GM12878 (cell line): ENCODE measurements at regions not wholly inside any gene's neighbourhood (a gene's known extent, or its start where the extent isn't known, plus 50 kb on each side); places are given as distances from the start of the nearest gene placed in this dataset.

ENCODE experiments used
- ATAC-seq: fragments of 200-7000 bp; cut with Tn5 transposase; 3 replicates; pipeline ENCODE4 v1.9.1; 2020; ENCODE audit warnings: mild to moderate bottlenecking, moderate library complexity
- BruUV-seq: library from RNA; stranded (reverse); fragments of 400-500 nt; replicated peaks from 2 replicates; lab custom pipeline; 2021; lab: Mats Ljungman, UMichigan
- CTCF ChIA-PET: fragments of 300-600 bp; sonication (Branson Sonifier 250); formaldehyde crosslinking; extraction: SDS; loops from one replicate; lab custom pipeline; 2021; ENCODE audit warnings: inconsistent platforms; lab: Yijun Ruan, JAX
- POLR2A ChIA-PET: fragments of 350-600 bp; formaldehyde crosslinking; extraction: SDS; loops from one replicate; lab custom pipeline; 2021; ENCODE audit warnings: inconsistent platforms; lab: Charles Lee
- RAD21 ChIA-PET: fragments of 300-600 bp; sonication (Branson Sonifier 250); formaldehyde crosslinking; loops from one replicate; lab custom pipeline; 2023; ENCODE audit warnings: antibody characterized with exemption; ENCODE audit not compliant: unreplicated experiment; lab: Charles Lee
- SMC1A ChIA-PET: fragments of 300-600 bp; sonication (Branson Sonifier 250); formaldehyde crosslinking; loops from one replicate; lab custom pipeline; 2023; ENCODE audit not compliant: unreplicated experiment, uncharacterized antibody; lab: Charles Lee
- DNase-seq: peaks from one replicate; pipeline ENCODE4 v3.0.0-alpha.2; 2011; ENCODE audit warnings: low read depth, low spot score
- FAIRE-seq: peaks from 3 replicates; lab custom pipeline; 2011; peaks lifted over from hg19 to GRCh38; lab: Jason Lieb, UNC
- H2AFZ ChIP-seq: 2 replicates; pipeline ENCODE4 v1.6.0; 2011; ENCODE audit warnings: low read depth, low read length, control low read depth; ENCODE audit not compliant: control insufficient read depth
- H3K27ac ChIP-seq: 2 replicates; pipeline ENCODE4 v1.5.1; 2011; ENCODE audit warnings: control low read depth; ENCODE audit not compliant: control insufficient read depth, insufficient read depth
- H3K27me3 ChIP-seq, 2 experiments: replicated peaks in 1 of 2; 2 replicates each; pipeline versions ENCODE4 v1.6.0 to v1.6.1; 2011; ENCODE audit warnings: low read length in 1 of 2; ENCODE audit not compliant: control insufficient read depth in 2 of 2, insufficient read depth in 2 of 2
- H3K36me3 ChIP-seq, 2 experiments: 2 replicates each; pipeline ENCODE4 v1.5.1; 2011; ENCODE audit warnings: low read length in 1 of 2; ENCODE audit not compliant: control insufficient read depth in 2 of 2, insufficient read depth in 2 of 2
- H3K4me1 ChIP-seq: 2 replicates; pipeline ENCODE4 v1.6.1; 2011; ENCODE audit warnings: mild to moderate bottlenecking, low read length, moderate library complexity, mixed read lengths; ENCODE audit not compliant: control insufficient read depth, insufficient read depth
- H3K4me2 ChIP-seq: 2 replicates; pipeline ENCODE4 v1.6.0; 2011; ENCODE audit warnings: control low read depth; ENCODE audit not compliant: control insufficient read depth, insufficient read depth
- H3K4me3 ChIP-seq: fragments of 200-600 bp; sonication (generic); 2 replicates; pipeline ENCODE4 v1.5.1; 2016
- H3K79me2 ChIP-seq: 2 replicates; pipeline ENCODE4 v1.6.0; 2011; ENCODE audit warnings: low read length; ENCODE audit not compliant: control insufficient read depth, insufficient read depth
- H3K9ac ChIP-seq: 2 replicates; pipeline ENCODE4 v1.8.0; 2011; ENCODE audit warnings: low read length, control low read depth, mixed read lengths; ENCODE audit not compliant: control insufficient read depth, insufficient read depth
- H3K9me3 ChIP-seq: replicated peaks from 3 replicates; pipeline ENCODE4 v1.5.1; 2011; ENCODE audit warnings: mild to moderate bottlenecking, low read length; ENCODE audit not compliant: control insufficient read depth, insufficient read depth
- H4K20me1 ChIP-seq: 2 replicates; pipeline ENCODE4 v1.6.0; 2011; ENCODE audit not compliant: control insufficient read depth, insufficient read depth
- ATF3 ChIP-seq: IDR thresholded peaks from 2 replicates; pipeline ENCODE4 v1.6.1; 2011; ENCODE audit warnings: low read depth, mild to moderate bottlenecking, low read length, moderate library complexity, borderline replicate concordance; ENCODE audit errors: extremely low read depth
- E2F8 ChIP-seq: fragments of 450-650 bp; IDR thresholded peaks from 2 replicates; pipeline ENCODE4 v1.6.1; 2018; ENCODE audit warnings: mild to moderate bottlenecking, low read depth, moderate library complexity; ENCODE audit not compliant: partially characterized antibody
- EGR1 ChIP-seq, 2 experiments: IDR thresholded peaks; 1 replicate in 1 of 2; 2 replicates in 1 of 2; pipeline ENCODE4 v1.6.1; 2011 to 2012; ENCODE audit warnings: low read depth in 2 of 2, low read length in 2 of 2, borderline replicate concordance in 1 of 2, mild to moderate bottlenecking in 1 of 2, moderate library complexity in 1 of 2
- FOXK2 ChIP-seq: fragments of 450-650 bp; IDR thresholded peaks from 2 replicates; pipeline ENCODE4 v1.6.1; 2017; ENCODE audit warnings: mild to moderate bottlenecking, moderate library complexity
- GABPA ChIP-seq: IDR thresholded peaks from 2 replicates; pipeline ENCODE4 v1.6.1; 2014; ENCODE audit warnings: antibody characterized with exemption, low read depth, mild to moderate bottlenecking, inconsistent platforms
- HSF1 ChIP-seq: fragments of 150-350 bp; IDR thresholded peaks from 2 replicates; pipeline ENCODE4 v1.6.1; 2014; ENCODE audit warnings: mild to moderate bottlenecking, low read depth, low read length
- IKZF1 ChIP-seq: fragments of 450-650 bp; conservative IDR thresholded peaks from 2 replicates; pipeline ENCODE4 v1.6.1; 2017; ENCODE audit warnings: antibody characterized with exemption, mild to moderate bottlenecking
- MTA3 ChIP-seq: IDR thresholded peaks from 2 replicates; pipeline ENCODE4 v1.6.1; 2012; ENCODE audit warnings: low read length, inconsistent platforms, borderline replicate concordance
- NR2C2 ChIP-seq: IDR thresholded peaks from 2 replicates; pipeline ENCODE4 v1.6.1; 2011; ENCODE audit warnings: borderline replicate concordance, low read depth; ENCODE audit not compliant: control insufficient read depth, insufficient read length
- PKNOX1 ChIP-seq: fragments of 450-650 bp; IDR thresholded peaks from 2 replicates; pipeline ENCODE4 v1.6.1; 2016; ENCODE audit warnings: mild to moderate bottlenecking
- POLR2AphosphoS2 ChIP-seq: IDR thresholded peaks from 2 replicates; pipeline ENCODE4 v1.6.1; 2011; ENCODE audit warnings: low read depth, mild to moderate bottlenecking, low read length, improper control_type of control experiment, moderate library complexity
- RELA ChIP-seq: fragments of 450-650 bp; IDR thresholded peaks from 2 replicates; pipeline ENCODE4 v1.8.0; 2014; ENCODE audit warnings: borderline replicate concordance; ENCODE audit not compliant: partially characterized antibody
- SMC3 ChIP-seq: IDR thresholded peaks from 2 replicates; pipeline ENCODE4 v1.6.1; 2011; ENCODE audit warnings: low read length, improper control_type of control experiment, borderline replicate concordance
- SREBF2 ChIP-seq: IDR thresholded peaks from 2 replicates; pipeline ENCODE4 v1.6.1; 2012; ENCODE audit warnings: mild to moderate bottlenecking, low read length
- TBL1XR1 ChIP-seq: IDR thresholded peaks from 2 replicates; pipeline ENCODE4 v1.6.1; 2012; ENCODE audit warnings: low read depth, low read length, improper control_type of control experiment
- WRNIP1 ChIP-seq: IDR thresholded peaks from 2 replicates; pipeline ENCODE4 v1.6.1; 2011; ENCODE audit warnings: low read depth, low read length, improper control_type of control experiment, borderline replicate concordance
- ZNF622 ChIP-seq: fragments of 450-650 bp; IDR thresholded peaks from 2 replicates; pipeline ENCODE4 v1.6.1; 2017; ENCODE audit warnings: mild to moderate bottlenecking, inconsistent platforms
- ZSCAN29 ChIP-seq: fragments of 450-650 bp; IDR thresholded peaks from 2 replicates; pipeline ENCODE4 v1.6.1; 2017; ENCODE audit warnings: mild to moderate bottlenecking, moderate library complexity
- WGBS: methylation state at CpG from one replicate; pipeline ENCODE4 v1.1.6; 2016; ENCODE audit warnings: low lambda C conversion rate; ENCODE audit not compliant: insufficient replicate concordance, insufficient coverage; ENCODE audit errors: missing lambda C conversion rate; 5-methylcytosine and 5-hydroxymethylcytosine counted together
- in situ Hi-C: fragments of 300-500 bp; cut with MboI; formaldehyde crosslinking; loops from 9 replicates; pipeline ENCODE4 v1.14.3; 2018; ENCODE audit warnings: mixed read lengths
- intact Hi-C: fragments of 100-400 bp; cut with micrococcal nuclease; formaldehyde crosslinking; loops from one replicate; pipeline ENCODE4 v1.14.2; 2022; ENCODE audit not compliant: unreplicated experiment

GRCh38 chr14:34023824-34024767 lies 73.2 kb upstream of the EGLN3 start:
- H3K4me2 ChIP-seq, result no peak overlapping the region
- H3K27ac ChIP-seq, result no peak overlapping the region
- H3K9me3 ChIP-seq, result no peaks in the 10 kb centered on the region
- ChIA-PET POLR2A (no interaction called here), SMC1A (interaction anchor here (1.6 to 2.1 kb wide), 2 partner anchors 10 to 14 kb away, joined by 4 to 10 read pairs; no protein-coding TSS in a partner anchor), RAD21 (interaction anchor here (0.6 to 1.5 kb wide), 3 partner anchors 20 to 73 kb away, joined by 3 to 4 read pairs (median 3); no protein-coding TSS in a partner anchor), CTCF (no interaction called here)
- no peaks in the 10 kb centered on the region for H3K27me3 ChIP-seq
- intact Hi-C loops, result no loop called here
- in situ Hi-C loops, result no loop called here
- H4K20me1 ChIP-seq, result no peaks in the 10 kb centered on the region
- no peaks in the 10 kb centered on the region; the same call in 1 of the 2 replicates for H3K4me1 ChIP-seq
- DNase-seq, result no peak
- no peak overlapping the region for H3K4me3 ChIP-seq
- BruUV-seq, result no TSS peak
- no peak for FAIRE-seq
- H2AFZ ChIP-seq, result no peak overlapping the region
- H3K36me3 ChIP-seq, result no peaks in the 10 kb centered on the region
- no peak for ATAC-seq
- H3K79me2 ChIP-seq, result no peaks in the 10 kb centered on the region
- H3K9ac ChIP-seq, result no peak overlapping the region
- WGBS, result 82% methylated on average over 13 of the region's 13 CpGs
- TF ChIP-seq SMC3 (no peak), E2F8 (no peak), SREBF2 (no peak), EGR1 (IDR thresholded peaks at IDR 0.05; ENCODE audit: borderline replicate concordance in 1 of 2, low read depth in 2 of 2, low read length in 2 of 2) (no peak), ATF3 (no peak), HSF1 (no peak), ZSCAN29 (no peak), MTA3 (no peak), ZNF622 (no peak), WRNIP1 (no peak), RELA (no peak), POLR2AphosphoS2 (no peak), IKZF1 (no peak), FOXK2 (no peak), GABPA (no peak), TBL1XR1 (no peak), PKNOX1 (no peak), NR2C2 (no peak)
